ENCODE measurements at regions not wholly inside any gene's neighbourhood (a gene's known extent, or its start where the extent isn't known, plus 50 kb on each side); places are given as distances from the start of the nearest gene placed in this dataset.

GRCh38 chr4:56086561-56086960 lies 137.8 kb downstream of the CEP135 start:
- TF ChIP-seq POLR2AphosphoS5 (IDR thresholded peaks at IDR 0.05; ENCODE audit: low read depth, low read length), result no peak
- TF ChIP-seq TAF1 (IDR thresholded peaks at IDR 0.05; ENCODE audit: borderline replicate concordance, insufficient read depth, low read length), result no peak
- TF ChIP-seq FOXP2 (optimal IDR thresholded peaks at IDR 0.05; ENCODE audit: borderline replicate concordance, extremely low read depth, extremely low read length, insufficient read depth), result no peak
